ENCODE measurements at regions not wholly inside any gene's neighbourhood (a gene's known extent, or its start where the extent isn't known, plus 50 kb on each side); places are given as distances from the start of the nearest gene placed in this dataset.

GRCh38 chr15:93296759-93297500 is 207.9 kb upstream of the RGMA start:
- no peak overlapping the region for H3K4me3 ChIP-seq (replicated peaks in 1 of 2; ENCODE audit: low read depth in 2 of 2, low read length in 2 of 2)
- TF ChIP-seq, protein P1, sequence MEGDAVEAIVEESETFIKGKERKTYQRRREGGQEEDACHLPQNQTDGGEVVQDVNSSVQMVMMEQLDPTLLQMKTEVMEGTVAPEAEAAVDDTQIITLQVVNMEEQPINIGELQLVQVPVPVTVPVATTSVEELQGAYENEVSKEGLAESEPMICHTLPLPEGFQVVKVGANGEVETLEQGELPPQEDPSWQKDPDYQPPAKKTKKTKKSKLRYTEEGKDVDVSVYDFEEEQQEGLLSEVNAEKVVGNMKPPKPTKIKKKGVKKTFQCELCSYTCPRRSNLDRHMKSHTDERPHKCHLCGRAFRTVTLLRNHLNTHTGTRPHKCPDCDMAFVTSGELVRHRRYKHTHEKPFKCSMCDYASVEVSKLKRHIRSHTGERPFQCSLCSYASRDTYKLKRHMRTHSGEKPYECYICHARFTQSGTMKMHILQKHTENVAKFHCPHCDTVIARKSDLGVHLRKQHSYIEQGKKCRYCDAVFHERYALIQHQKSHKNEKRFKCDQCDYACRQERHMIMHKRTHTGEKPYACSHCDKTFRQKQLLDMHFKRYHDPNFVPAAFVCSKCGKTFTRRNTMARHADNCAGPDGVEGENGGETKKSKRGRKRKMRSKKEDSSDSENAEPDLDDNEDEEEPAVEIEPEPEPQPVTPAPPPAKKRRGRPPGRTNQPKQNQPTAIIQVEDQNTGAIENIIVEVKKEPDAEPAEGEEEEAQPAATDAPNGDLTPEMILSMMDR (IDR thresholded peaks at IDR 0.05; ENCODE audit: low read depth, low read length): no peak
- no peak for DNase-seq (ENCODE audit: low read depth in 2 of 2)

DNA sequence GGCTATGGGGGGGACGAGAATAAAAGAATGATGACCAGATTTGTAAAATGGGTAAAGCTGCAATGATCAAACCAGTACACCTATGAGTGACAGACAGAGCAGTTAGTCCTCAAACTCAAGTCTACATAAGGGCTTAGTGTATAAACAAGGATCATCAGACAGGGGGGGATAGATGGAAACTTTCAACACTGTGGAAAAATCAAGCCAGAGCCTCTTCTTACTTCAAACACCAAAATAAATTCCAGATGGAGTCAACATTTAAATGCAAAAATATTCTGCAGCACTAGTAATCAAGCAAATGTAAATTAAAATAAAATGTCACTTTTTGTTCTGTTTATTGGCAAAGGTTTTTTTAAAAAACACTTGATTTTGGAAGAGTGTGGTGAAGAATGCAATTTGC is 205.9 kb upstream of the RGMA start:
- H3K4me3 ChIP-seq (replicated peaks in 1 of 2; ENCODE audit: low read depth in 2 of 2, low read length in 2 of 2): no peak overlapping the region
- TF ChIP-seq, protein P1 (IDR thresholded peaks at IDR 0.05; ENCODE audit: low read depth, low read length): no peak
- no peak for DNase-seq (ENCODE audit: low read depth in 2 of 2)

GRCh38 chr15:93294066-93294465 is 205.1 kb upstream of the RGMA start:
- no peak for DNase-seq (ENCODE audit: low read depth in 2 of 2)
- no peak overlapping the region for H3K4me3 ChIP-seq (replicated peaks in 1 of 2; ENCODE audit: low read depth in 2 of 2, low read length in 2 of 2)
- TF ChIP-seq, protein P1 (IDR thresholded peaks at IDR 0.05; ENCODE audit: low read depth, low read length): no peak

DNA sequence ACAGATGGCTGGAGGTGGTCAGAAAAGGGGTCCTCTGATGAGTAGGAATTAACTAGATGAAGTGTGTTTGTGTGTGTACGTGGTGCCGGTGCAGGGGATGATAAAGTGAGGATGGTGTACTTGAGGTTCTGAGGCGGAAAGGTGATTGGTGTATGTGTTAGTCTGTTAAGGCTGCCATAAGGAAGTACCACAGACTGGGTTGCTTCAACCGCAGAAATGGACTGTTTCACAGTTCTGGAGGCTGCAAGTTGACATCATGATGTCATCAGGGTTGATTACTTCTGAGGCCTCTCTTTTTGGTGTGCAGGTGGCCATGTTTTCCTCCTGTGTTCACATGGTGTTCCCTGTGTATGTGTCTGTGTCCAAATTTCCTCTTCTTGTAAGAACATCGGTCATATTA is 202.4 kb upstream of the RGMA start:
- no peak overlapping the region for H3K4me3 ChIP-seq (replicated peaks in 1 of 2; ENCODE audit: low read depth in 2 of 2, low read length in 2 of 2)
- DNase-seq (ENCODE audit: low read depth in 2 of 2): no peak
- TF ChIP-seq, protein P1 (IDR thresholded peaks at IDR 0.05; ENCODE audit: low read depth, low read length): no peak

GRCh38 chr15:93290618-93290946 is 201.6 kb upstream of the RGMA start:
- TF ChIP-seq, protein P1 (IDR thresholded peaks at IDR 0.05; ENCODE audit: low read depth, low read length): no peak
- DNase-seq (ENCODE audit: low read depth in 2 of 2): no peak
- H3K4me3 ChIP-seq (replicated peaks in 1 of 2; ENCODE audit: low read depth in 2 of 2, low read length in 2 of 2): no peak overlapping the region

- TF ChIP-seq, protein P1 (IDR thresholded peaks at IDR 0.05; ENCODE audit: low read depth, low read length): no peak
- H3K4me3 ChIP-seq (replicated peaks in 1 of 2; ENCODE audit: low read depth in 2 of 2, low read length in 2 of 2): no peak overlapping the region
- no peak for DNase-seq (ENCODE audit: low read depth in 2 of 2)
Measured at GRCh38 chr15:93289941-93290617, 201.1 kb upstream of the RGMA start.

Measured in cardiac fibroblast (primary cell).